Stimulated activated CD4-positive, alpha-beta T cell treated with anti-CD3 and anti-CD28 coated beads, Interleukin-1b, Interleukin-23, amount 100 ng/mL, for 24 hours (primary cell): ENCODE measurements at regions not wholly inside any gene's neighbourhood (a gene's known extent, or its start where the extent isn't known, plus 50 kb on each side); places are given as distances from the start of the nearest gene placed in this dataset.
A peak's percentile ranks its signal among the peaks of the same experiment; 100 is the strongest.

ENCODE experiments used
- DNase-seq, 4 experiments: peaks; one replicate each; pipeline ENCODE4 v3.0.0-alpha.2; 2020; ENCODE audit warnings: low read depth in 4 of 4, low spot score in 1 of 4

DNA sequence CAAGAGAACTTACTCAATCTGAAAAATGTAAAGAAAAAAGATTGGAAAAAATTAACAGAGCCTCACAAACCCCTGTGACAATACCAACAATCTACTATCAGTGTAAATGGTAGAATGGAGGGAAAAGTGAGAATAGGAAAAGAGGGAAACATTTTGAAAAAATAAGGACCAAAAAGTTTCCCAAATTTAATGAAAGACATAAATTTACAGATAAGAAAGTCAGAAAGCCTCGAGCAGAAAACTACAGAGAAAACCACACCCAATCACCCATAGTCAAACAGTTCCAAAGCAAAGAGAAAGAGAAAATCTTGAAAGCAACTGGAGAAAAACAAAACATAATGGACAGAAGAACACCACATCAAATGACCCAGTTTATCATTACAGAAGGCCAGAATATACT lies 142.7 kb upstream of the DIO3 start:
- DNase-seq = no peak

DNA sequence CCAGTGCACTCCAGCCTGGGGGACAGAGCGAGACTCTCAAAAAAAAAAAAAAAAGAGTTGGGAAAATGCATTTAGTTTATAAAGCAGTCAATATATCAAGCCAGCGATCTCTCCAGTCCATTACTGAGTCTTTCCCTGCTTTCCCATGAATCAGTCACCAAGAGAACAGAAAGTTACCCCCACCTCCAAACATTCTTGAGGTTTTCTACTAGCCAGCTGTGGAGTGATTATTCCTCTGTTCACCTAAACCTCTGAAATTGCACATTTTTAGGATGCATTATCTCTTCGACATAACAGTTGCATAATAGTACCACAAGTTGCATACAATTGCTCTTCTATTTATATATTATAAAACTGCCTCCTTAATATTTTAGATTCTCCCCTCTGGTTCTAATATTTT lies 134.8 kb upstream of the DIO3 start:
- DNase-seq = no peak

DNA sequence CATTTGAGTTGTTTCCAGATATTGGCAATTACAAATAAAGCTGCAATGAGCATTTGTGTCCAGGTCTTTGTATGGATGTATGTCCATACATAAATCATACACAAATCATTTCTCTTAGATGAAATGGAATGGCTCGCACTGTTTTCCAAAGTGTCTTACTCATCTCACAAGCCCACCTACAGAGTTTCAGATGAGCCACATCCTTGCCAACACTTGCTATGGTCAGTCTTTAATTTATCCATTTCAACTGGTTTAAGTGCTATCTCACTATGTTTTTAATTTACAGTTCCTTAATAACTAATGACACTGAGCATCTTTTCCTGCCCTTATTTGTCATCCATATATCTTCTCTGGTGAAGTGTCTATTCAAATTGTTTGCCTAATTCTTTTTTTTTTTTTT lies 132.9 kb upstream of the DIO3 start:
- no peak for DNase-seq

DNA sequence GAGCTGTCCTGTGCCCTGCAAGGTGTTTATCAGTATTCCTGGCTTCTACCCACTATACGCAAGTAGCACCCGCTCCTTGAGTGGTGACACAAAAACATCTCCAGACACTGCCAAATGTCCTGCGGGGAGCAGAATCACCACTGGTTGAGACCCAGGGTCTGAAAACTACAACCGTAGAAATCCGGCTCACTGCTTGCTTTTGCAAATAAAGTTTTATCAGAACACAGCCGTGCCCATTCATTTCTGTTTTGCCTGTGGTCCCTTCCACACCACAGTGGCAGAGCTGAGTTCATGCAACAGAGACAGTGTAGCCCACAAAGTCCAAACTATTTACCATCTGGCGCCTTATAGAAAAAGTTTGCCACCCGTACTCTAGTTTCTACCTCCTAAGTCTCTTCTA lies 125.7 kb upstream of the DIO3 start:
- DNase-seq = no peak

DNA sequence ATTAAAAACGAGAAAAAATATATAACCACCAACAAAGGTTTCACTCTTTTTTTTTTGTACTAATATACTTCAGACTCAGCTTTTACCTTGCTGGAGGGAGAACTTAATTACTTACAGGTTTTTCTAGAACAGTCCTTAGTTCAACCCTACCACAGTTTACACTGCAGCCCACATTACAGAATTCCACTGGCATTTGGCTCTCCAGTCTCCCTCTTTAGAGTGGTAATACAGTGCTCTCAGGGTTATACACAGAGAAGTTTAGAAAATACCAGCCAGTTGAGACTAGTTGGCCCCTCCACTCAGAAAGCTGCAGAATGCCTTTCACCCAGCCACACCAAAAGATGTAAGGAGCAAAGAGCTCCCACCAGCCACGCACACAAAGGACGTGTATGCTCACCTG lies 122.3 kb upstream of the DIO3 start:
- no peak for DNase-seq

DNA sequence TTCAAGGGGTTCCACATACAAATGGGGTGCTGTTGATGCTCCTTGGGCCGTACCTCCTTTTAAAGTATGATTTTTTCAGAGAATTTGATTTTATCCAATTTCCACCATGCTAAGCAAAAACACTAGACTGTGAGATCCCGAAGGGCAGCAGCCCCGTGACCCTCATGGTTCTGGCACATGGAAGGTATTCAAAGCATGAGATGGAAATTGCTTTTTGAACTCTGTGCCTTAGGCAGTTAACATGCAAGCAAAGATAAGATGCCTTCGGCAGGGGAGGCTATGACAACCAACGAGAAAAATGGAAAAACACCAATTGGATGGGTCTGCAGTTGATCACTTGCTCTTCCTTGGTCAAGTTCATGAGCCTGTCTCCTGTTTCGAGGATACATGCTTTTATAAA lies 120.8 kb upstream of the DIO3 start:
- no peak for DNase-seq

DNA sequence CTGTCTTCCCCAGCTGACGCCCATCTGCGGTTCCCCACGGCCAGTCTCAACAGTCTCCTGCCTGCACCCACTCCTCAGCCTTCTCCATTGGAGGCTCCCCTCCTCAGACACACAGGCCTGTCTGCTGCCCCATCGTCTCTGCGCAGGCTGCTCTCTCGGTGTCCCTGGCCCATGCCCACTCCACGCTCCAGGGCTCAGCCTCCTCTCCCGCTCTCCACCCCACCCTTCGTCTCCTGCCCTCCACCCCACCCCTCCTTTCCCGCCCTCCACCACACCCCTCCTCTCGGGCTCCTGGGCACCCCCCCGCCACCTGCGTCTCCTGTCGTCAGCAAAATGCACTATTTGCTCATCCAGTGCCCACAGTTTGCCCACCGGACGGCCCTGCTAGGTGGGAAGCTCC lies 119.6 kb upstream of the DIO3 start:
- DNase-seq = no peak

DNA sequence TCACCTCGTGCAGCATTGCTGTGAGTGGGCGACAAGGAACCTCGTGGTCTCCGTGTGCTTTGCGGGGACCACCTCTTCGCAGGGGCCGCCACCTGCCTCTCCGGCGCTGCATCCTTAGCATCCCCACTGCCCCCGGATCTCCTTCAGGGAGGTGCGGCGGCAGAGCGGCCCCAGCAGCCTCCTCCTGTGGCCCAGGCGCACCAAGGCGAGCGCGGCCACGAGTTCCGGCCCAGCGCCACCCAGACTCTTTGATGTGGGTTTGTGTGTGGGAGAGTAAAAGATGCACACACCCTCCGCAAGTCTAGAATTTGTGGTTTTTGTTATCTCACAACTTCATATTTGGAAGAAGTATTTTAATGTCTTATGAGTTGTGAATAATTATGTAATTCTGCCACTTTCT lies 118.8 kb upstream of the DIO3 start:
- DNase-seq = peak; percentile 11 to 51 (median 35)

DNA sequence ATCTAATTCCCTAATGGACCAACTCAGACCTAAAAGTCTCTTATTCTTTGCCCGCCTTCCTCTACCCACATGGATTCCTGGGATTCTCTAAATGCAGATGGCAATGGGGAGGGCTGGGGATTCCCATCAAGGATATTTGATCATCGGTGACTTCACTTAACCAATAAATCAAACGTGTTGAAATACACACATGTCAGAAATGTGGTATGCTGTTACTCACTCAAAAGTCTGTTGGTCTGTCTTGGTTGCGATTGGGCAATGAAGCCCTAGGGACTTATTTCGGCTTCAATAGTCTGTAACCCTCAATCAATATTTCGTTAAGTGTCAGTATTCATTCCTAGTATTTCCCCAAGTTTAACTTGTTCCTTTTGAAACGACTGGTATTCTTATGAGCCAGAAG lies 117.2 kb upstream of the DIO3 start:
- no peak for DNase-seq

DNA sequence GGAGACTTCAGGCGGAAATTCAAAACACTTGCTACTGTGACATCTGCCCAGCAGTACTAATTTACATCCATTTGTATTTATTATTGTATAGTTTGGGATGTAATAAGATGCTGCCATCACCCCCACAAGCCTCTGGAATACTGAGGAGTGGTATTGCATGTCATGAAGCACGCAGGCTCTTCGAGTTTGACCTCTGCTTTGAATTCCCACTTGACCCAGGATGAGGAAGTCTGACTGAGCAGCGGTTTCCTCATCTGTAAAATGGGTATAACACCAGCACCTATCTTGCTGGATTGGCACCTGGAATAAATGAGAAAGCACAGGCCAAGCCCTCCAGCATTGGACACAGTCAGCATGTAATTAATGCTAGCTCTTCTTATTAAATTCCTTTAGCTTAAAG lies 116.0 kb upstream of the DIO3 start:
- no peak for DNase-seq

DNA sequence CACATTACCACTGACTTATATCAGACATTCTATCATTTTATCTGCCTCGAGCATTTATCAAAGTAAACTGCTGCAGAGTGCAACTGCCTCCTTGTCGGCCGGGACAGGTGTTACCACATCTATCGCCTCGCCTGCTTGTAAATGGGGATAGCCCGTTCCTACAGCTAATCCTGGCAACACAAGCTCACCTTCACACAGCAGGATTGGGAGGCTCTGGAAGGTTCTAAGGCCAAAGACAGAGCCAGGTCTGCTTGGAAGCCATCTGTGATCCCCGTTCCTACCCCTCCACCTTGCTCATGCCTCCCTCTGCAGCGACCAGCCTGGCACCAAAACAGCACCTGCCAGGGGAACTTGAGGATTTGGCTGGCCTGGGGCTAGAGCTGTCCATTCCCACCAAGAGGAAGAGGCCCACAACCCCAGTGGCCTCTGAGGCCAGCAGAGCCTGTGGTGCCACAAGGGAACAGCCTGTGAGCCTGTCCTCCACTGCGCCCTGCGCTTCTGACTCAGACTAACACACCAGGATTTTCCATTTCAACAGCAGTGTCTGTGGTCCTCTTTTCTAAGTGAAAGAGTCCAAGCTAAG lies 114.8 kb upstream of the DIO3 start:
- DNase-seq = no peak

DNA sequence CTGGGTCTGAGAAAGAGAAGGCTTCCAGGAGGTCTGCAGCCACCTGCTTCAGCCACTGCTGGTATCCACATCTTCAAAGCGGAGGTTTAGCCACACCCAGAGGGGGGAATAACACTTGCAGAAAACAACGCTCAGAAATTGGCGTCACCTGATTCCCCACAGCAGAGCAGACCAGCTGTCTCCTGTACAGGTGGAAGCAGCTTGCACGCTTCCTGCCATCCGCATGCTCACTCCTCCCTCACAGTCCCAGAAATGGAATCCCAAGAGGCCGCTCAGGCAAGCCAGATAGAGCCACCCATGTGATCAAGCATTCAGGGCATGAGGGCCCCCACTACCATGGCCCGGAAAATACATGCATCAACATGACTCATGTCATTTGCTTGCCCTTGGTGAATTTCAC lies 112.2 kb upstream of the DIO3 start:
- no peak for DNase-seq

DNA sequence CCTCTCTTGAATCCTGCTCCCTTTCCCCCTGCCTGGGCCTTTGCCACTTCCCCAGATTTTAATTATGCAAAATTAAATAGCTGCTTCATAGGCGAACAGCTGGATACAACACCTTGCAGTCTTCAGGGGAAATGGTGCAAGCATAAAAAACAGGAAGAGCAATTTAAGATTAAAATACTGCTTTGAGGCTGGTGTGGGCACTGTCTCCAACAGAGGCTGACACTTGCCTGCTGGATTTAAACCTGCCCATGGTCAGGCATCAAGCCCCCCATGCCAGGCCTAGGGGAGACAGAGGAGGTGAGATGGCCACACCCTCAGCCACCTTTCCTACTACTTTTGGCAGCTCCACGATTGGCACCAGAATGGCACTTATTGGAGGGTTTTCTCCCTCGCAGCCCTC lies 110.1 kb upstream of the DIO3 start:
- no peak for DNase-seq

DNA sequence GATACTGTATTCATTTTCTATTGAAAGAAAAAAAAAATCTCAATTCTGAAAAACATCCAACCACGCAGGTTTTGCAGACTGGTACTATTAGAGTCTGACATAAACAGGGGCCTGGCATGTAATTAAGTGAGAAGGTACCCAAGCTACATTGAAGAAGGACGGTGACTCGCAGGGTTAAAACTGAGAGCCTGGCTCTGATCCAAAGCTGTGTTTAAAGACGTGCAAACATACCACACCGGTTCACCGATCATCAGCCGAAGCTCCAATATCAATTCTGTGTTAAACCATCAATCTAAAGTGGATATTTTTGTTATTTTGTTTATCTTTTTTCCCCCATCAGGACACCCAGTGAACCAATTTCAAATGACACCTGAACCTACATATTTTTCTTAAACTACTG lies 108.1 kb upstream of the DIO3 start:
- DNase-seq = no peak

DNA sequence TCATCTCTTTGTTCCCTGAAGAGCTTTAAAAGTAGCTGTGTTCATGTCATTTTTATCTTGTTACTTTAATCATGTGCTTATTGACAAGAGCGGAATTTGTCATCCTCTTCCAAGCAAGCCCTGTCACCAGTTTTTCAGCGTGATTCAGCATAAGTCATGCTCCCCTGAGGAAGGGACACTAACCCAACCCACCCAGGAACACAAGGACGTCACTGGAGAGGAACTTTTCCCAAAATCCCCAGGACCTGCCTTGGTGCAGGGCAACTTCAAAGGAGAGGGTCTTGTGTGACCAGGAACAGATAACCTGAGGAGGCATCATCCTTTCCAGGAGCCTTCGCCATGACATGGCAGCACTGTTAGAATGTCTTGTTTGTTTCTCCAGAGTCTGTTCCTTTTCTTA lies 107.1 kb upstream of the DIO3 start:
- DNase-seq = no peak

DNA sequence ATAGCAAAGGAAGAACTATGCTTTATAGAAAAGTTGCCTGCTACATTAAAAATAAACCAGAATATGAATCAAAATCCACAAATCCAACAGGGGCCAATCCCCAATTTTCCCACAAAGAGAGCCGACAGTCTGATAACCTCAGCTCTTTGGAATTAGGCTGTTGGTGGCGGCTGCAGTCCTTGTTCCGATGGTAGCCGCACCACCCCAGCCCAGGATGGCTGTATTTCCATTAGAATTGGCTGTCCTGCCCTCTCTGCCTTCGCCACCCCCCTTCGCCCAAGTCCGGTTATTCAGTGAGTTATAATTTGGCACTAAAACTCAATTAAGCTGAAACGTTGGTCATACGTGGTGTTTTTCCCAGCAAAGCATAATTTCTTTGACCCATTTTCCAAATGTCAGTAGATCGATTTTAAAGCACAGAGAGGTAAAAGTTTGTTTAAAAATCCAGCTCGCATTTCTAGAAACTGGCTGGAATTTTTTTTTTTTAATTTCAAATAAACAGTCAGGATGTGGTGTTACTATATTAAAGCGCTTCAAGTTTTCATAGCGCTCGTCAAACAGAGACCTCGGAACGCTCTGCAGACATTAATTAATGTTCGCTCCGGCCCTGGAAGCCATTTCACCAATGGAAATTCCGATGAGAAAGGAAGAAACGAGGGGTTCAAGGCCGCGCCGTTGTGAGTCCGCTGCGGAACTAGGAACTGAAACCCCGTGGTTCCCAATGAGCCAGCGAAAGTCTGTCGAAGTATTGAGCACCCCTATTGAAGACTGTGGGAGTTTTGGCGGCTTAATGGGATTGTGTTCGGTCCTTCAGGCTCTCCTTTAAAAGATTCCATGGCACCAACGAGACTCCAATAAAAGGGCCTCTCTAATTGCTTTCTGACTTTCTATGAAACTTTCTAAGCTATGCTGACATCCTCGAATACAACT lies 104.8 kb upstream of the DIO3 start:
- no peak for DNase-seq

DNA sequence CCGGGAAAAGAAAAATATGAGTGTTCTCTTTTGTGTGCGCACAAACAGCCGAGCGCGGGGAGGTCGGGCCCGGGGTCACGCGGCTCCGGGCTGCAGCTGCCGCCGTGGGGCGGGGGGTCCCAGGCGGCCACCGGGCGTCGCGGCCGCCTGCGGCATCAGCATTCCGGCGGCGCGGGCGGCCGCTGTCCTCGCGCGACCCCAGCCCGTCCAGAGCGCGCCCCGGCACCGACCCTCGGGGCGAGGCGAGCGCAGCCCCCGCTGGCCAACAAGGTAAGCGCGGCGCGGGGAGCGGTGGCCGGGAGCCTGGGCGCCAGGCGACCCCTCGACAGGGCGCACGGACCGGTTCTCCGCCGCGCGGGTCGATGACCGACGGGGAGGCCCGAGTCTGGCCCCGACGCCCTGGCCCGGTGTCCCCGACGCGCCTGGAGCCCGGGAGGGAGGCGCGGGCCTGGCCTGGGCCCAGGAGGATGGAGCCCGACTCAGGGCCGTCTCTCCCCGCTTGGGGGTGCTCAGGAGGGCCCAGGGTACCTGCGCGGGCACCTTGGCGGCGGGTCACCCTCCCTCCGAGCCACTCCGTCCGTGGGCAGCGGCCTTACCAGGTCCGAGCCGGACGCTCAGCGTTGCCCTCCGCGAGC lies 103.9 kb upstream of the DIO3 start:
- no peak for DNase-seq

DNA sequence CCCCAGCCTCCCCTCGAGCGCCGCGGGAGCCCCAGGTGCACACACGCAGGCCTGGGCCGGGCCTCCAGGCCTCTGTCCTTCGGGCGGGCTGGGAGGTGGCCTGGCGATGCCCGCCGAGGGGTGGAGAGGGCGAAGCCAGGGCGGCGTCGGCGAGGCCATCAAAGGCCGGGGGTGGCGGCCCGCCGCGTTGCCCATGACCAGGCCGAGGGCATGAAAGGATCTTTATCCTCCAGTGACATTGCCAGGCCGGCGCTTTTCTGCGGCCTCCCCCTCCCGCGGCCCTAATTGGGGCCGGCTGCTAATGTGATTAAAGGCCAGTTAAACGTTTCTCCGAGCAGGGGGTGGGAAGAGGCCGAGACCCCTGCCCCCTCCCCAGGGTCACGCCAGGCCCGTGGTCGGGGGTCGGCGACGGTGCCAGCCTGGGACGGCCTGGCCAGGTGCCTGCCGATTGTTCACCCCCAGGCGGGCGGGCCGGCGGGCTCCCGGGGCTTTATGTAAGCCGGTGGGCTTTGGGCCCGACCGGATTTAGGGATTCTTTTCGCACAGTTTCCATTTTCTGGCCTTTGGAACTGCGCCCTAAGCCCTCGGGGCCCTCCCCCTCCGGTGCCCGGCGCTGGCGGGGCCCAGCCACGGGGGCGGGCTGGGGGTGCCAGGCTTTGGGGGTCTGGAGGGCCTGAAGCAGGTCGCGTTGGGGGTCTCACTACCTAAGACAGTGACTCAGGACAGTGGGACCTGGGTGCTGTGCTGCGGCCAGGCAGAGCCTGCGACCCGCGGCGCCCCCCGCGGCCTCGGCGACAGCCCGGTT lies 103.2 kb upstream of the DIO3 start:
- DNase-seq = no peak

DNA sequence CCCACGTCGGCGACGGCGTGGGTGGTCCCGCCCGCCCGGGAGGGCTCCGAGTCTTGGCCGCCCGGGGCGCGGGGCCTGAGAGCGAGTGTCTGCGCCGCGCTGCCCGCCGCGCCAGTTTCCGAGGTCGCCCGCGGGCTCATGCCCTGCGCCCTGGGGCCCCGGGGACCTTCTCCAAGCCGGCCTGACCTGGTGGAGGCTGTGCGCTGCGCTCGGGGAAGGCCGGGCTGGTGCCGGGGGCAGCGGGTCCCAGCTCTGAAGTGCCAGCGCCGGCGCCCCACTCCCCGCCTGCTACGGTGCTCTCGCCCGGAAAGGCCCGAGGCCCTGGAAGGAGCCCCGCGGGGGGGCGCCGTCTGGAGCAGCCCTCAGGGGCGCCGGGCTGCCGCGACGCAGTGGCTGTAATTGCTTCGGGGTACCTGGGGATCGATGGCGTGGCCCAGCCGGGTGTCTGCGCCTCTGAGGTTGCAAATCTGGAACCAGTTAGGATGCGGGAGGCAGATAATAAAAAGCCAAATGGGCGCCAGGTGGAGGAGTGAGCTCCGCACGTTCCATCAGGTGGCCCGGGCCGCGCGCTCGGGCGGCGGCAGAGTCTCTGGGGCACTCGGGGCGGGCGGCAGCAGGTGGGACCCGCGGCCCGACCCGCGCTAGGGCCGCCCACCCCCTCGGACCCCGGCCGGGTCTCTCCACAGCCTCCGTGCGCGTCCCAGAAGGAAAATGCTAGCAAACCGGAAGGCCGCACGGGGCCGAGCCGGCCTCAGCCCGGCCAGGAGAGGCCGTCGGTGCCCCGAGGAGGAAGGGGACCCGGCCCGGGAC lies 102.3 kb upstream of the DIO3 start:
- no peak for DNase-seq

DNA sequence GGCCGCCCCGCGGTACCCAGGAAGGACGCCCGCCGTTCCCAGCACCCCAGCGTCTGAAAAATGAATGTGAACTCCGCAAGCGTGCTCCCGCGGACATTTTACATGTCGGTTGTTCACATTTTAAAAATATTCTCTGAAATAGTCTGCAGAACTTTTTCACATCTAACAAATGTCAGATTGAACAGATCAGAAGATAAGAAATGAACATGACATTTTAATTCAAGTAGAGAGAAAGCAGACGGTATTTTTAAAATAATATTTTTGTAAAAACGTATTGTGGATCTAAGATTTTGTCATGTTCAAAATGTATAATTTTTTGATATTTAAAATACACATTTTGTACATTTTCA lies 101.8 kb upstream of the DIO3 start:
- DNase-seq = no peak

DNA sequence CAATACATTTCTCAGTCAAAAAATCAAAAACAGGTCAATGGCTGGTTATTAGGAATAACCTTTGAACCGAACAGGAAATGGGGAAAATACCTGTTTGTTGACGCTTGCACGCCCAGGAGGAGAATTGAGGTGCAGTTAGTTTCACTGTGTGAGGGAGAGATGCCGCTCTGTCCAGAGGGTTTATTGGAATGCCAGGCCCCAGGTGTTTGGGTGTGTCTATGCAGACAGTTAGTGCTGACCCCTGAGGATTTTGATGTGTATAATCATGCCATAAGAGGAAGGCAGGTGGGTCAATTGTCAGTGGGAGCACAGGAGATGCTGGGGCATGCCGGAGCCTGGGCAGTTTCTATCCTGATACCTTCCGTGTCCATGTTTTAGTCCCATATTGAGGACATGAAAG lies 100.8 kb upstream of the DIO3 start:
- DNase-seq = no peak
